ENCODE measurements at regions not wholly inside any gene's neighbourhood (a gene's known extent, or its start where the extent isn't known, plus 50 kb on each side); places are given as distances from the start of the nearest gene placed in this dataset.

DNA sequence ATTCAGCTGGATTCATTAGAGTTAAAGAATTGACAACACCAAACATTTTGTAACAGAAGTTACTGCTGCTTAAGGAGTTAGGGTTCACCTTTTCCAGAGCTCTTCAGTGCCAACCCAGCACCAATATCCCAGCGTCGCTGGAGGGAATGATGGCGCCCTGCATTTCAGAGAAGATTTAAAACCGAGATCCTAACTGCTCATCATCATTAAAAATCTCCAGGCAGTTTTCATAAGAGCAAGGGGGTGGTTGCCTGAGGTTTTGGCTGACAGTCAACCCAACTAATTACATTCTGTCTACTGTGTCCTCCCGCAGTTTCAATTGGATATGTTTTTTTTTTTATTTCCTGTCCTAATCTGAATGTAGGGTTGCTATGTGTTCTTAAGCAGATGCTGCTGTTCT lies 509.6 kb upstream of the TCF4 start:
- ATAC-seq = no peak
- no peaks in the 10 kb centered on the region for H3K9me3 ChIP-seq
- H3K27ac ChIP-seq = no peak overlapping the region
- no peaks in the 10 kb centered on the region for H3K4me1 ChIP-seq
- 80 to 85% (median 82%) methylated on average over 5 of the region's 5 CpGs for WGBS, 3 donors
- no peak for DNase-seq
- H3K4me3 ChIP-seq = no peak overlapping the region
- no peaks in the 10 kb centered on the region for H3K36me3 ChIP-seq (ENCODE audit: insufficient read depth in 1 of 2, low read depth in 1 of 2)
- H3K27me3 ChIP-seq (ENCODE audit: insufficient read depth in 3 of 3, low read length in 2 of 3) = no peaks in the 10 kb centered on the region
- TF ChIP-seq, protein P1, sequence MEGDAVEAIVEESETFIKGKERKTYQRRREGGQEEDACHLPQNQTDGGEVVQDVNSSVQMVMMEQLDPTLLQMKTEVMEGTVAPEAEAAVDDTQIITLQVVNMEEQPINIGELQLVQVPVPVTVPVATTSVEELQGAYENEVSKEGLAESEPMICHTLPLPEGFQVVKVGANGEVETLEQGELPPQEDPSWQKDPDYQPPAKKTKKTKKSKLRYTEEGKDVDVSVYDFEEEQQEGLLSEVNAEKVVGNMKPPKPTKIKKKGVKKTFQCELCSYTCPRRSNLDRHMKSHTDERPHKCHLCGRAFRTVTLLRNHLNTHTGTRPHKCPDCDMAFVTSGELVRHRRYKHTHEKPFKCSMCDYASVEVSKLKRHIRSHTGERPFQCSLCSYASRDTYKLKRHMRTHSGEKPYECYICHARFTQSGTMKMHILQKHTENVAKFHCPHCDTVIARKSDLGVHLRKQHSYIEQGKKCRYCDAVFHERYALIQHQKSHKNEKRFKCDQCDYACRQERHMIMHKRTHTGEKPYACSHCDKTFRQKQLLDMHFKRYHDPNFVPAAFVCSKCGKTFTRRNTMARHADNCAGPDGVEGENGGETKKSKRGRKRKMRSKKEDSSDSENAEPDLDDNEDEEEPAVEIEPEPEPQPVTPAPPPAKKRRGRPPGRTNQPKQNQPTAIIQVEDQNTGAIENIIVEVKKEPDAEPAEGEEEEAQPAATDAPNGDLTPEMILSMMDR (IDR thresholded peaks at IDR 0.05) = no peak
- intact Hi-C loops (cut with DNase I) = no loop called here

DNA sequence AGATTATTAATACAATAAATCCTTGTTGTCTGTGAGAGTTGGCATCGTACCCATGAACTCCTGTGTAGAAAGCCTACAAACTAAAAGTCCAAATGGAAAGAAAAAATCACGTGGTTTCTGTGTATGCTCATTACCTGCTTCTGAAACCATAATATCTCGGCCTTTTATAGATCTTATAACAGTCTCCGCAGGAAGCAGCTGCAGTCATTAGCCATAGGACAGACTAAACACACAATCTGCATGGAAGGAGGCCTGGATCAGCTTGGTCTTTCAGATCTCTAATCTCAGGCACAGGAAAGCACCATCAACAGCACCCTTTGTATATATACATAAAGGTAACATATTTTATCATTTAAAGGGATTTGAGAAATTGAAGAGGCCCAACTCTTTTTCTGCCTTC lies 508.9 kb upstream of the TCF4 start:
- Histone ChIP-seq H3K27me3 (ENCODE audit: insufficient read depth in 3 of 3, low read length in 2 of 3) (no peaks in the 10 kb centered on the region), H3K36me3 (ENCODE audit: insufficient read depth in 1 of 2, low read depth in 1 of 2) (no peaks in the 10 kb centered on the region), H3K9me3 (no peaks in the 10 kb centered on the region), H3K4me3 (no peak overlapping the region), H3K27ac (no peak overlapping the region), H3K4me1 (no peaks in the 10 kb centered on the region)
- ATAC-seq (no peak), DNase-seq (no peak)
- intact Hi-C loops (cut with DNase I) = no loop called here
- TF ChIP-seq, protein P1 (IDR thresholded peaks at IDR 0.05) = no peak
- WGBS, 3 donors = 69 to 75% (median 70%) methylated on average over 4 of the region's 4 CpGs

DNA sequence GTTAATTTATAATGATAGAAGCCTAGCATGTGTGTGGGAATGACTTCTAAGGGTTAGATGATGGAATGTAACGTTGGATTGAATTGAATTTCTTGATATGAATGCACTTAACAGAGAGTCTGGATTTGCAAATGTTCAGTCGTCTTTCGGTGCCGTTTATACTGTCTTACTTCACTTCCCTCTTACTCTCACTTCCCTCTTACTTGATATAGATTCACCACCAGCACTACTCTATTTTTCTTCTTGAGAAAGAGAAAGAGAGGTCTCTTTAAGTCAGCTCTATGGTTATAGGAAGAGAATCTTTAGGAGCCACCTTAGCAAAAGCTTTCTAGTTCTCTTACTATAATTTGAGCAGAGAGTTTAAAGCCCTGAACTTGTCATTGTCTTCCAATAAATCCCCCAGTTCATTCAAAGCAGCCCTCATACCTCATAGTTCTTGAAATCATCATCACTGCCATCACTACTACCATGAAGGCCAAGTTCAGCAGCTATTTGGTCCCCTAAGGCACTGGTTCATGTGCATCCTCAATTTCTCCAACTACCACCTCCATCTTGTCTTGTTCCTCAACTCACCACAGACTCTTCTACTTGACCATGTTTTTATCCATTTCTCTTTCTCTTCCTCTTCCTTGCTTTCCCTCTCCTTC lies 501.7 kb upstream of the TCF4 start:
- ATAC-seq = no peak
- no peaks in the 10 kb centered on the region for H3K27me3 ChIP-seq (ENCODE audit: insufficient read depth in 3 of 3, low read length in 2 of 3)
- TF ChIP-seq, protein P1 (IDR thresholded peaks at IDR 0.05) = no peak
- H3K27ac ChIP-seq = no peak overlapping the region
- WGBS, 3 donors = 87 to 95% (median 91%) methylated on average over 4 of the region's 4 CpGs
- no peaks in the 10 kb centered on the region for H3K4me1 ChIP-seq
- no peak for DNase-seq
- H3K4me3 ChIP-seq = no peak overlapping the region
- no peaks in the 10 kb centered on the region for H3K36me3 ChIP-seq (ENCODE audit: insufficient read depth in 1 of 2, low read depth in 1 of 2)
- no peaks in the 10 kb centered on the region for H3K9me3 ChIP-seq
- intact Hi-C loops (cut with DNase I) = no loop called here

DNA sequence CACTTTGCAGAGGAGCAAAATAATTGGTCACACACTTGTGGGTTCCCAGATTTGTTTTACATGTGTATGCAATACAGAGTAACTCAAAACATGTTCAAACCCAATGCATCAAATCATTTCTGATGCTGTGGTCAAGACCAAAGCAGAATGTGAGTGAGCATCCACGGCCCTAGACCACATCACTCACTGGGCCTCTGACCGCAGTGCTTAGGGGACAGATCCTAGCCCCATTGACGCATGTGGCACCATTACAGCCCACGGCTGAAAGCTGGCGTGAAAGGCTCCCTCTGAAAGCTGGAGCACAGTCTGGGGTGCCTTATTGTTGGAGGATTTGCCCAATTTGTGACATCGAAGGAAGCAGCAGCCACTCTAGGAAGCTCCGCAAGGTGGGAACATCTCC lies 498.8 kb upstream of the TCF4 start:
- intact Hi-C loops (cut with DNase I) = no loop called here
- no peaks in the 10 kb centered on the region for H3K27me3 ChIP-seq (ENCODE audit: insufficient read depth in 3 of 3, low read length in 2 of 3)
- H3K9me3 ChIP-seq = no peaks in the 10 kb centered on the region
- DNase-seq (no peak), ATAC-seq (no peak)
- TF ChIP-seq, protein P1 (IDR thresholded peaks at IDR 0.05) = no peak
- H3K4me3 ChIP-seq = no peak overlapping the region
- no peaks in the 10 kb centered on the region for H3K36me3 ChIP-seq (ENCODE audit: insufficient read depth in 1 of 2, low read depth in 1 of 2)
- 95 to 96% (median 95%) methylated on average over 7 of the region's 7 CpGs for WGBS, 3 donors
- no peak overlapping the region for H3K27ac ChIP-seq
- H3K4me1 ChIP-seq = peaks cover 4% of the 10 kb centered on the region

DNA sequence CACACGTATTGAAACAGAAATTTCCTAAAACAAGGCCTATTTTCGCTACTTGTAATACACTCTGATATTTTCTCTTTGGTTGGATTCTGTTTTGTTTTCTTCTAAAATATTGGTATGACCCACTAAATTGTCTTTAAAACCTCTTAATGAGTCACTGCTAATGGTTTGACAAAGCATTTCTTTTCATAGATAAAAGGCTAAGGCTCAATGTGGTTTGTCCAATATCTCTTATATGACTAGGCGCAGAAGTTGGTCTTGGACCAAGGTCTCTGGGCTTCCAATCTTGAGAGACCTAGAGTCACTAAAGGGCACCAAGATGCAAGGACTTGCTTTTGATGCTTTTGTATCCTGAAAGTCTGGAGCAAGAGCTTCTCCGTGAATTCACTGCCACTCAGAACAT lies 498.2 kb upstream of the TCF4 start:
- no peak for ATAC-seq
- DNase-seq = no peak
- WGBS, 3 donors = 85 to 93% (median 87%) methylated on average over 4 of the region's 4 CpGs
- Histone ChIP-seq H3K9me3 (no peaks in the 10 kb centered on the region), H3K4me1 (peaks cover 4% of the 10 kb centered on the region), H3K36me3 (ENCODE audit: insufficient read depth in 1 of 2, low read depth in 1 of 2) (no peaks in the 10 kb centered on the region), H3K27me3 (ENCODE audit: insufficient read depth in 3 of 3, low read length in 2 of 3) (no peaks in the 10 kb centered on the region), H3K4me3 (no peak overlapping the region), H3K27ac (no peak overlapping the region)
- intact Hi-C loops (cut with DNase I) = no loop called here
- TF ChIP-seq, protein P1 (IDR thresholded peaks at IDR 0.05) = no peak

Measured in psoas muscle (tissue), 7 donors.